IPS DF 4.7 (cell line): ENCODE measurements at regions not wholly inside any gene's neighbourhood (a gene's known extent, or its start where the extent isn't known, plus 50 kb on each side); places are given as distances from the start of the nearest gene placed in this dataset.

Source experiments
- DNase-seq: peaks from one replicate; pipeline ENCODE4 v3.0.0-alpha.2; 2013; ENCODE audit warnings: low spot score; ENCODE audit errors: extremely low read depth

GRCh38 chr14:97554597-97554996 lies 757.4 kb downstream of the VRK1 start:
- DNase-seq: no peak

DNA sequence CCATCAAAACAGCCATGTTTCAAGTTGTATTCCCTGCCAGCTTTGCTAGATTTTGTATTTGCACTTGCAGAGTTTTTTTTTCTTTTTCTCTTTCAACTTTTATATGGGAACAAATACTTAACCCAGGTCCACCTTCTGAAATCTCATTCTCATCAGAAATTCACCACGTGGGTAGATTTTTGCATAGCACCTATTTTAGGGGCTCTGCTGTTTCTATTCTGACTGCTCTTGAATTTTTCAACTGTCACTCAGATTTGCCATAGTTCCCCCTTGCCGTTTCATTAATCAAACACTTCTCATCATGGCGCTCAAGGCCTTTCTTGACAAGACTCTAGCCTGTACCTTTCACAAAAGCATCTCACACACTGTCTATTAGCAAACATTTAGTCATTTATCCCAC lies 767.2 kb downstream of the VRK1 start:
- no peak for DNase-seq

DNA sequence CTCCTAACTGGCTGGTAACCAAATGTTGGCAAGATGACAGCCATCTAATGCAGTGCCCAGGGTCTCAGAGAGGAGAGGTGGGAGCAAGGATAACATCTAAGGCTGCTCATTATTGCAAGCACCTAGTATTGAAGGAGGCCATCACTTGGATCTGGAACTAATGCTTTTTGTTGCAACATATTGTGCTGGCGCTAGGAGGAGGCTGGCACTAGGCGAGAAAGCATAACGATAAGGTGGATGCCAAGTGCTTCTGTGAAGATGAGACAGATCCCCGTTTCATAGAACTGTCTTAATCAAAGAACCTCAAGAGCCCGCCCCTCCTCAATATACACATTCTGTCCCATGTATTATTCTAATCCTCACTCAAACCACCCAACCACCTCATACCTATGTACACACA lies 774.0 kb downstream of the VRK1 start:
- DNase-seq: no peak

- no peak for DNase-seq
Observed at GRCh38 chr14:97571866-97572555, 774.8 kb downstream of the VRK1 start.

GRCh38 chr14:97572583-97573458 lies 775.6 kb downstream of the VRK1 start:
- no peak for DNase-seq

DNA sequence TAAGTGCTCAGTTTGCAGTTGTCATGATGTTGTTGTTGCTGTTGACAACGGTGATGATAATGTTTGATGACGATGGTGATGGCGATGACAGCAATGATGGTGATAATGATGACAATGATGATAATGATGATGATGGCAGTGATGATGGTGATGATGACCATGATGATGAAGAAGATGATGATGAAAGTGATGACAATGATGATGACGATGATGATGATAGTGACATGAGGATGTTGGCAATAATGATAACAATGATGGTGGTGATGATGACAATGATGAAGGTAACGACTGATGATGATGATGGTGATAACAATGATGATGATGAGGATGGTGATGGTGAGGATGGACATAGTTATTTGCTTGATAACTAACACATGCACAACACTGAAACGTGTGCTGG lies 778.5 kb downstream of the VRK1 start:
- no peak for DNase-seq

DNA sequence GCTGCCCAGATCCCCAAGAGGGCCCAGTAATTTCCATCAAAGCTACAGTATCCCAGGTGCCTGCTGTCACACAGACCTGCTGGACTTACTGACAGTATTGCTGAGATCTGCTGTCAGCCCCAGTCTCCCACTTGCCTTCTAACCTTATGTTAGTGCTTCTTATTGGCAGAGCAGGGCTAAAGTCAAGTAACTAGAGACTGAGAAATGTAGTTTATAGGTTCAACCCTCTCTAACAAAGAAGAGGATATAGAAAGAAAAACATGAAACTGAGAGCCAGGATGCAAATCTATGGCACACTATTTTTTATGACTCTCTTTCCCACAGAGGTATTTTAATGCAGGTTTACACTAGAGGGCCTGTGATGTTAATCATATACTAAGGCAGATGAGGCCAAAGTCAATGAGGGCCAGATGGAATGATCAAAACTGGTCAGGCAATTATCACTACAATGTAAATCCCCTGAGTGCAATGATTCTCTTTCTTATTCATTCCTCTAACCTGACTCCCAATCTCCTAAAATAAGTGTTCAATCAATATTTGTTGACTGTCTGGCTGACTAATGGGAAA lies 781.9 kb downstream of the VRK1 start:
- no peak for DNase-seq

DNA sequence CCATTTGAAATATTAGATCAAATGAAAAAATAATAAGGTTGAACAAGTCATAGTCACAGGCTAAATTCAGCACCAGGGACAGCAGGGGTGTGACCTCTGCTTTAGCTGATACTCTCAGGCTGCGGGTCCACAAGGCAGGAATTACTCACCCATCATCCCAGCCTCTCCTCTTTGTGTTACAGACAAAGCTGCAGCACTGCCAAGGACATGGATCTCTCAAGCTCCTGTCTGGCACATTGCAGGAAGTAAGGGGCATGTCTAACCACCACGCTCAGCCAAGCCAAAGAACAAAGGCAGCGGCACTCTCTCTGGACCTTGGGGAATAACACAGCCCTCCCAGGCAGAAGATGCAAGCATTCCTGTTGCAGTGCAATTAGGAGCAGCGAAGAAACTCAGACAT lies 783.8 kb downstream of the VRK1 start:
- no peak for DNase-seq

- no peak for DNase-seq
Observed at GRCh38 chr14:97582022-97582421, 784.8 kb downstream of the VRK1 start.

DNA sequence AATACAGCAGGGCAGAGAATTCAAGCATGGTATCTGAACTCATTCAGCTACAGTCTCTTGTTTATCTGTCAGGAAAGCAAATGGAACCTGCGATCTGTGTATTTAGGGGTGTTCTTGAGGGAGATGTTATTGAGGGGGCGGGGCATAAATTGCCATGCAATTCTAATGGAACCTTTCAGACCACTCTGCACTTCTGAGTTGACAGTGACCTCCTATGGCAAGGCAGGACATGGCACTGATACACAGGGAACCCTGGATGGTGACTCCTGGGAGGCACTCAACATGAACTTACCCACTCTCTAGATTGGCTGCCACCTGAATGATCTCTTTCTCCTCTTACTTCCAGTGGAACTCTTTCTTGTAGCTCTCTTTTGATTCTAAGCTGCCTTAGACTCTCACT lies 787.3 kb downstream of the VRK1 start:
- no peak for DNase-seq

DNA sequence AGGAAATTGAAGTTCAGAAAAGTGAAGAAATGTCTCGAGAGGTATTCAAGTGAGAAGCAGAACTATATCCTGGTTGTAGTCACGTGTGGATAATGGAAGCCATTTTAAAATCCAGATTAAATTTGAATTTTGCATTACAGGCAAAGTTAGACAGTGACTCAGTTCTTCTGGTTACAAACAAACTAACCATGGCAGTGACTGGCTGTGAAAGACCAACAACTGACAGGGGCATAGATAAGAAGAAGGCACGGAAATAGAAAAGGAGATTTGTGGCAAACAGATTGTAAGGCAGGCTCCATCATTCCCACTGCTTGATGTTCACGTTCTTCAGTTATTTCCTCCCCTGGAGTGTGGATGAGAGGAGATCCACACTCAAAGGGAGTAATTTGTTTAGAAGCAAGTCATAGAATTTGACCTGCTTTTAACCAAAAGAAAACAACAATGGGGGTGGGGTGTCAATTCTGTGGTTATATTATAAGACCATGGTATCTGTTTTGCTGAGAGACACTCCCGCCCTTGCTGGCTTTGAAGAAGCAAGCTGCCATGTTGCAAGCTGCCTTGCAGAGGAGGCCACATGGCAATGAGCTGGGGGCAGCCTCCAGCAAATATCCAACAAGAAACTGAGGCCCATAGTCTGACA lies 795.3 kb downstream of the VRK1 start:
- no peak for DNase-seq

GRCh38 chr14:97594306-97594705 lies 797.1 kb downstream of the VRK1 start:
- DNase-seq: no peak

DNA sequence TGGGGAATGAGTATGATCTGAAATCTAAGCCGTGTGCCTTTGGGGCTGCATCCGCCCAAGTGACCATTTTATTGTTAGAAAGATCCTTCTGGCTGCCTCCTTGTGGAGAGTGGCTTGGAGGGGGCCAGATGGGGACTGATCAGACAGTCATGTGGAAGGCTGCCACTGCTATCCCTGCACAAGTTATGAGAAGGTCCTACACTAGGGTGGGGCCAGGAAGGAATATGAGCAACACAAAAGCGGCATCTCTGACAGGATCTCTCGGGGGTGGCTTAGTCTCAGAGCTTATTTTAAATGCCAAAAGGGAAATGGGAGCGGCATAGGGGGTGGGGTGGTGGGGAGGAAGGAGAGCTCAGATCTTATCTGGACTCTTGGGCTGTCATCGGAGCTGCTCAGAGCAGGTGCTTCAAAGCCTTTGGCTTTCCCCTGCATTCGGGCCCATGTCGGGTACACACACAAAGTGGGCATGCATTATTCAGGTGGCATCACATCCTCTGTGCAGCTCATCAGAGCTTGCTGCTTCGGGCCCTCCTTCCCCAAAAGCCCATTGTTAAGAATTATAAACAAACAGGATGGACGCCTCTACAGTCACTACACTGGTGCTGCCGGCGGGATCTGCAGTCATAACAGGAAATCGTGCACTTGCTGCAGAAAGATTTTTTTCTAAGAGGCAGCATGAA lies 805.4 kb downstream of the VRK1 start:
- DNase-seq: no peak

DNA sequence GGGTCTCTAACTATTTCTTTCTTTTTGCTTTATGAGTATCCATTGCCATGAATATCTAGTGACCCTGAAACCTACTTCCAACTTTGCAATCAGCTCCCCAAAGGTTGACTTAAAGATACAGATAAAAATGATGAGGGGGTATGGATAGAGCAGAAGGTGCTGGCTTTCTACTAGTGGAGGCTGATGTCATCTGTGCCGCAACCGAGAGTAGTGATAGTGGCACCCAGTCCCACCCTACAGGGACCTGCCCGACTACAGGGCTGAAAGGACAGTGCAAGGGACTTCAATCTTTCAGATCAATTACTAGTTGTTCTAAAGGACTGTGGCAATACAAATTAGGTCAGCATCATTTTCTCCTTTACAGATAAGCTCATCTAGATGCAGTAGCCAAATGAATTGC lies 806.0 kb downstream of the VRK1 start:
- DNase-seq: no peak

- no peak for DNase-seq
Observed at GRCh38 chr14:97604731-97605130, 807.5 kb downstream of the VRK1 start.

- no peak for DNase-seq
Observed at GRCh38 chr14:97618401-97618800, 821.2 kb downstream of the VRK1 start.

- no peak for DNase-seq
Observed at GRCh38 chr14:97618917-97619690, 821.9 kb downstream of the VRK1 start.

- DNase-seq: no peak
Observed at GRCh38 chr14:97620066-97620465, 822.9 kb downstream of the VRK1 start.

- no peak for DNase-seq
Observed at GRCh38 chr14:97624985-97625384, 827.8 kb downstream of the VRK1 start.

- no peak for DNase-seq
Observed at GRCh38 chr14:97625477-97625876, 828.3 kb downstream of the VRK1 start.

- no peak for DNase-seq
Observed at GRCh38 chr14:97626088-97626487, 828.9 kb downstream of the VRK1 start.
